HG03066 (cell line): ENCODE measurements at regions not wholly inside any gene's neighbourhood (a gene's known extent, or its start where the extent isn't known, plus 50 kb on each side); places are given as distances from the start of the nearest gene placed in this dataset.

Experiments
- ATAC-seq: cut with Tn5 transposase; IDR thresholded peaks from one replicate; pipeline ENCODE4 v1.9.1; 2021; ENCODE audit warnings: low read depth; ENCODE audit not compliant: unreplicated experiment

DNA sequence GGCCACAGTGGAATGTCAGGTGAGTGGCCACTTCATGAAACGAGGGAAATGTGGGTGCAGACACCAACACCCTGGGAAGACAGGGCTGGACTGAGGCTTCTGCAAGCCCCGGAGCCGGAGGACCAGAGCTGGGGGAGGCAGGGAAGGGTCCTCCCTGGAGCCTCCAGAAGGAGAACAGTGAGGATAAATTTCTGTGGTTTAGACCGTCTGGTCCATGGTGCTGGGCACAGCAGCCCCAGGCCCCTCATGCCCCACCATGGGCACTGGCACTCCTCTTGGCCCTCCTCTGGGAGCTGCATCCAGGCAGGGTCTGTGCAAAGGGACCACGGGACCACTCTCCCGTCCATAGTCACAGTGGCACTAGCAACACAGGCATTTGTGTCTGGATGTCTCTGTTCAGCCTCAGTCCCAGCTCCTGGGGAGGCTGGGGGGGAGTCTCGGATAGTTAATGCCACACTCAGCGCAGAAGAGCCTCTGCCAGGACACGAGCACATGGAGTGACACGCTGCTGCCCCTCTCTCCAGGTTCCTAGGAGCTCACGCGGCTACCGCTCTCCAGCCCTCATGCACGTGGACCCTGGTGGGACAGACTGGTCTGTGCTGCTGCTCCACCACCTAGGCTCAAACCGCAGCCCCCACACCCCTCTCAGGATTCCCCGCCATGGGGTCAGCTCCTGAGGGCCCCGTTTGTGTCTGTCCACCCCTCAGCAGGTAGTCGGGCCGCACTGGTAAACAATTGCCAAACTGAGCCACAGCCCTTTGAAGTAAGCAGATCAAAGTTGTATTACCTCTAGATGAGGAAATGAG is 305.9 kb upstream of the SALL3 start:
- ATAC-seq, result no peak

GRCh38 chr18:78675231-78675630 is 304.4 kb upstream of the SALL3 start:
- no peak for ATAC-seq

GRCh38 chr18:78676622-78677482 is 302.8 kb upstream of the SALL3 start:
- no peak for ATAC-seq

DNA sequence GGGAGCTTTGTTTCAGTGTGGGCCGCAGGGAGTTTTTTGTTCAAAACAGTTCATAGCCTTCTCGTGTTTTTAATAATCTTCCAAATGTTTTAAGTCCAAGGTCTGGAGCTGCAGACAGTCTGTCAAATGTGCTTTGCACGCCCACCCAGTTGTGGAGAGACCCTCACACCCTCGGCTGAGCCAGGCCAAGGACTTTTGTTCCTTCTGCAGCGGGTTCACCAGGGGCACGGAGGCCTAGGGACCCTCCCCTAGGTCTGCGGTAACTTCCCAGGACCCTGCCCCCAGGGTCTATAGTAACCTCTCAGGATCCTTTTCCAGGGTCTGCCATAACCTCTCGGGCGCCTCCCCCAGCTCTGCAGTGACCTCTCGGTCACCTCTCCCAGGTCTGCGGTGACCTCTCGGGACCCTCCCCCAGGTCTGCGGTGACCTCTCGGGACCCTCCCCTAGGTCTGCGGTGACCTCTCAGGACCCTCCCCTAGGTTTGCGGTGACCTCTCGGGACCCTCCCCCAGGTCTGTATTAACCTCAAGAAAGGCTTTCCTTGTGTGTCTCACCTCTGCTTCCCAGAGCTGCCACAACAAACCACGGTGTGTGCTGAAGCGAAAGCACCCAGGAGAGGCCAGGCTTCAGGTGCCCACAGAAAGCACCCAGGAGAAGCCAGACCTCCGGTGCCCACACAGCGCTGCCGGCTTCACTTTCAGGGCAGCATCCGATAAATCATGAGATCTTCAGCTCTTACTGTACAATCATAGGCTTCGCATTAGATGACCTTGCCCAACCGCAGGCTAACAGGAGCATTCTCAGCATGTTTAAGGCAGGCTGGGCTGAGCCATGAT is 301.9 kb upstream of the SALL3 start:
- no peak for ATAC-seq

DNA sequence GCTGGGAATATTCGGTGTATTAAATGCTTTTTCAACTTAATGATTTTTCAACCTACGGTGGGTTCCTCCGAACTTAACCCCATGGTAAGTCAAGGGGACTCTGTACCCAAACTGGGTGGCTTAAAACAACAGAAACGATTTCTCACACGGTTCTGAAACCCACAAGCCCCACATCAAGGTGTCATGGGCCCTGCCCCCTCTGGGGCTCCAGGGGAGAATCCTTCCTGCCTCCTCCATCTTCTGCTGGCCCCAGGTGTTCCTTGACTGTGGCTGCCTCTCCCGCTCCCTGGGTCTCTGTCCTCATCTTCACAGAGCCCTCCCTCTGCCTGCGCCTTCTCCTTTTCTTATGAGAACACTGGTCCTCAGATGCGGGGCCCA is 301.3 kb upstream of the SALL3 start:
- no peak for ATAC-seq

DNA sequence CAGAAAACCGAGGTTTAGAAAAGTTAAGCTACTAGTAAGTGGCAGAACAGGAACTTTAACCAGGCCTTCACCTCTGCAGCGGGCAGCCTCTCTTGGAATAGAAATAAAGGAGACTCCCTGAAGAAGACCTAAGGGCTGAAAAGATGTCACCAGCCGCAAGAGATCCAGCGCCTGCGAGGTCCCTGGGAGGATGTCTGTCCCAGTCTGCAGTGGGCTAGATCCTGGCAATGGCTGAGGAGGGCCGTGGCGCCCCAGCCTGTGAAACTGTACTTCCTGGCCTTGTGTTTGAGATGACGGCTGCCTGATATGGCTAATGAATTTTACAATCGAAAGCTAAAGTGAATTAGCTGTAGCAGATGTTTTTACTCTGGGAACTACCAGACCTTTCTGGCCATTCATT is 300.6 kb upstream of the SALL3 start:
- ATAC-seq, result no peak

- no peak for ATAC-seq
These were observed 299.9 kb upstream of the SALL3 start for GRCh38 chr18:78679613-78680260.

DNA sequence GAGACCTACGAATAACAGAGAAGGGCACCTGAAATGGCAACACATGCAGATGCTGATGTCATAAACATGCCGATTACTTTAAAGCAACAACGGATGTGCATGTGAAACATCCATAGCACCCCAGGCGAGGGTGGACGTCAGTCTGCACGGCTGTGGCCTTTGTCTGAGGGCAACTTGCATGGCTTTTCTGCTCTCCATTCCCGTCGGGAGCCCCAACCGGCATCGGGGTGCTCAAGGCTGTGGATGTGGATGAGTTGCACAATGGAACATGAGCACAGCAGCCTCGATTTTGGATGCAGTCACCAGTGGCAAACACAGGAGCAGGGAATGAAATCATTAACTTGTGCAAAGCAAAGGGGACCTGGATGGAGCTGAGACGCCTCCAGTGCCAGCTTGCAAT is 298.2 kb upstream of the SALL3 start:
- ATAC-seq, result no peak

- ATAC-seq, result no peak
These were observed 297.7 kb upstream of the SALL3 start for GRCh38 chr18:78681934-78682333.

- ATAC-seq, result no peak
These were observed 296.9 kb upstream of the SALL3 start for GRCh38 chr18:78682716-78683115.

DNA sequence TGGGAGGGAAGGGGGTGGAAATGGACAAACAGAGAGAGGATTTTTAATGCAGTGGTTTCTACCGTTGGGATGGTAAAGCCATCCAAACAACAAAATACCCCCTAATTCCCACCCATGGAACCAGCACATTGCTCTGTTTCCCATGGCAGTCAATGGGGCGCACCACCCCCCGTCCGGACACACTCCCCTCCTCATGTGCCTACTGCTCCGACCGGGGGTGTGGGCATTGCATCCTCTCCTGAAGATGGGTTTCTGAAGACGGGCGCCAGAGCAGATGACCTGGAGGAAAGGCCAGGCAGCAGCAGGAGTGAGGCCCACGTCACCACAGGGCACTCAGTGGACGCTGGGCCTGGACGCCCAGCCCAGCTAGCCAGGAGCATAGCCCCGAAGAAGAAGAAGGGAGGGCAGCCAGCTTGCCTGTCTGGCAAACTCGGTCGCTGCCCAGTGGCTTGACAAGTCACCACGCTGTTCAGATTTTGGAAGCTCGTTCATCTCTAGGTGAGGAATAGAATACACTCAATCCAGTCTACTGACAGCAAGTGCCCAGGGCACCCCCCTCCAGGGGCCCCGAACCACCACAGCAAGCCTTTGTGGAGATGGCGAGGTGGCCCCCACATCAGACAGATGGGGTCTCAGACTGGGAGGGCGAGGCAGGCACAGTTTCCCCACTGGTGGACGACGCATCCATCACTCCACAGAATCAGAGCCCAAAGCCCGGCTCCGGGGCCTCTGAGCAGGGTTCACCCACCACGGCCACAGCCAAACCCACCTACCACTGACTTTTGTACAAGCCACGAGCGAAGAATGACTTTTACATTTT is 296.2 kb upstream of the SALL3 start:
- ATAC-seq, result no peak

GRCh38 chr18:78685250-78685979 is 294.2 kb upstream of the SALL3 start:
- no peak for ATAC-seq

DNA sequence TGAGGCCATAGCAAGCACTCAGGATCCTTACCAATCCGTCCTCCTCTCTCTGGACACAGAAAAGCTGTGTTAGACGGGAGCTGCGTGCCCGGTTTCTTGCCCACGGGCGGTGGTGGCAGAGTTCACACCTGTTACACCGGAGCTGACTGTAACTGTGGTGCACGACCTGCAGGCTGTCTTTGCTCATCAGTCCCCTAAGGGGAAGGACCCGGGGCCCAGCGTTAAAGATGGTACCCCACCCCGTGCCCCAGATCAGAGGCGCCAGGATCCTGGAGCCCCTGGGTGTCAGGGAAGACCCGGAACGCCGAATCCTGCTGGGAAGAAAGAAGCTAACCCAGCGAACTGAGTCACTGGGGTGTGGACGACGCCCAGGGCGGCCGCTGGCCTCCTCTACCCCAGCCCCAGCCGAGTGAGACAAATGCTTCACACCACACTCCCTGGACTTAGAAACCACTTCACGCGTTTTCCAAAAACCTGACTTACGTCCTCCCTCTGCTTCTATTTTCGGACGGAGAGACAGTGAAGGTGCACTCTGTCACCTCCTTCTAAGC is 293.6 kb upstream of the SALL3 start:
- no peak for ATAC-seq

DNA sequence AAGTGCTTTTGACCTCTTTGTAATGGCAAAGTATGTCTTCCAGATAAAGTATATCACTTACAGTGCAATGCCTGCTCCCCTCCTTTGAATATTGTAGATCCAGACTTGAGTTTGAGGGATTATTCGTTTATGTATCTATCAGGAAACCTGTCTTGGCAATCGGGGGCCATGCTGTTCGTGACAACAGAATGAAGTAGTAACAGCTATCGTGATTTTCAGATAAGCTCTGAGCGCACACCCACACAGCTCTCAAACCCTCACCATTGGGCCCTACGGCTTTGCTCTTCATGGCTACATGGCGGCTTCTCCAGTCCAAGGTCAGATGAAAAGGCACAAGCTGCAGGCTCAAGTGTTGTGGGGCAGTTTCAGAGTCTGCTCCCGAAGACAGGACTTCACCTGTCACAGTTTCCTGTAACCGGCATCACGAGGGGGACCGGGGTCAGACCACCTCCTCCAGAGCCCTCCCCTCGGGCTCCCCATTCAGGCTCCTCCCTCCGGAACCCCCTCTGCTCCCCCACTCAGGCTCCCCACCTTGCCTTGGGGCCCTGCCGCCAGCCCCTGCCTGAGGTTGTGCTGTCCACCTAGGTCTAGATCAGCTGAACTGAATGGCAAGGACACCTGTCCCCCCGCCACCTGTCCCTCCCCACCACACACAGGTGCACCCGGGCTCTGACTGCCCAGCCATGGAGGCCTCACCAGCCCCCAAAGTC is 292.5 kb upstream of the SALL3 start:
- ATAC-seq, result no peak

- ATAC-seq, result no peak
These were observed 291.9 kb upstream of the SALL3 start for GRCh38 chr18:78687736-78688135.

DNA sequence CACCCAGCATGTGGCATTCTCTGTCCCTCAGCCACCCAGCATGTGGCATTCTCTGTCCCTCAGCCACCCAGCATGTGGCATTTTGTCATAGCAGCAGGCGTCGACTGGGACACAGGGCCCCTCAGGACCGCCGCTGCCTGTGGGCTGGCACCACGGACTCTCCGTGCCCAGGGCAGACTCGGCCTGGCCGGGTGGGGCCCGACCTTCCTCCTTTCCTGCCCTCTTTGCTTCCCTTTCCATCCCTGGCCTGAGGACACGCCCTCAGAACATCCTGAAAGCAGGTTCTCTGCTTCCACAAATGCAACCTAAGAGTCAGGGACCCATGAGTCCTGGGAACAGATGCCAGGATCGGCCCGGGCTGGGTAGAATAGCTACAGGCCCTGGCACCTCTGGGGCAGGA is 291.4 kb upstream of the SALL3 start:
- no peak for ATAC-seq

DNA sequence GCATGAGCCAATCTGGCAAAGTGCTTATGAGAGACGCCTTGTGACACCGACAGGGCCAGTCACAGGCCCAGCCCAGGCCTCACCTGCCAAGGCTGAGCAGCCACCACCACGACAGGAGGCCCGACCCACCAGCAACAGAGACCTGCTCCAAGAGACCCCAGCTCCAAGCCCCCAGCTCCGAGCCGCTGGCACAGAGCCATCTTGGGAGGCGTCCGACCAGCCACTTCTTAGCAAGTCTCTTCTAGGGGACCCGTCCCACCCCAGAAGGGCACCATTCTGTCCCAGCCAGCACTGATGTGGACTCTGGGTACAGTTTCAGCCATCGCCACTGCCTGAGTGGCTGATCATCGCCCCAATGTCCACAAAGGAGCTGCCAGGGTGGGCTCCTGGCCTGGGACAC is 290.7 kb upstream of the SALL3 start:
- no peak for ATAC-seq

GRCh38 chr18:78689606-78690005 is 290.0 kb upstream of the SALL3 start:
- no peak for ATAC-seq
